Thoracic aorta (tissue), 2 donors: ENCODE measurements at regions not wholly inside any gene's neighbourhood (a gene's known extent, or its start where the extent isn't known, plus 50 kb on each side); places are given as distances from the start of the nearest gene placed in this dataset.

ENCODE experiments used
- ATAC-seq: fragments of 150-250 bp; one replicate; pipeline ENCODE4 v1.8.0; 2017; ENCODE audit warnings: low read depth; ENCODE audit not compliant: insufficient number of reproducible peaks, low FRiP score
- DNase-seq: peaks from one replicate; pipeline ENCODE4 v3.0.0-alpha.2; 2020; ENCODE audit warnings: low spot score
- H3K27ac ChIP-seq, 2 donors: fragments of 200-600 bp; sonication (generic); 1 replicate in 1 of 2; 2 replicates in 1 of 2; pipeline ENCODE4 v1.5.1; 2016; ENCODE audit warnings: mild to moderate bottlenecking in 2 of 2, moderate library complexity in 2 of 2
- H3K27me3 ChIP-seq: fragments of 200-600 bp; sonication (generic); replicated peaks from 2 replicates; pipeline ENCODE4 v1.6.0; 2016; ENCODE audit warnings: mild to moderate bottlenecking; ENCODE audit not compliant: insufficient read depth
- H3K36me3 ChIP-seq: fragments of 200-600 bp; sonication (generic); one replicate; pipeline ENCODE4 v1.5.1; 2016
- H3K4me1 ChIP-seq, 2 donors: fragments of 200-600 bp; sonication (generic); 1 replicate in 1 of 2; 2 replicates in 1 of 2; pipeline versions ENCODE4 v1.5.1 to v1.6.0; 2016; ENCODE audit warnings: low read depth in 2 of 2, mild to moderate bottlenecking in 1 of 2; ENCODE audit not compliant: control insufficient read depth in 1 of 2
- H3K4me3 ChIP-seq: fragments of 200-600 bp; sonication (generic); 2 replicates; pipeline ENCODE4 v1.5.1; 2016; ENCODE audit warnings: mild to moderate bottlenecking
- H3K9me3 ChIP-seq: fragments of 200-600 bp; sonication (generic); 2 replicates; pipeline ENCODE4 v1.5.1; 2016
- CTCF ChIP-seq: fragments of 200-600 bp; sonication (generic); IDR thresholded peaks from one replicate; pipeline ENCODE4 v1.5.1; 2019; ENCODE audit warnings: antibody characterized with exemption

- Histone ChIP-seq H3K9me3 (no peaks in the 10 kb centered on the region), H3K27ac (no peak overlapping the region), H3K4me1 (no peaks in the 10 kb centered on the region), H3K4me3 (no peak overlapping the region), H3K36me3 (no peaks in the 10 kb centered on the region), H3K27me3 (no peaks in the 10 kb centered on the region)
- DNase-seq: no peak
- no peak for TF ChIP-seq CTCF
- no peak for ATAC-seq
Observed at GRCh38 chr11:70677232-70677916, 279.0 kb downstream of the CTTN start.

GRCh38 chr11:70678931-70679900 is 280.9 kb downstream of the CTTN start:
- Histone ChIP-seq H3K27me3 (no peaks in the 10 kb centered on the region), H3K27ac (no peak overlapping the region), H3K4me1 (no peaks in the 10 kb centered on the region), H3K36me3 (no peaks in the 10 kb centered on the region), H3K9me3 (no peaks in the 10 kb centered on the region), H3K4me3 (no peak overlapping the region)
- DNase-seq (no peak), ATAC-seq (no peak)
- TF ChIP-seq CTCF: no peak

GRCh38 chr11:70680781-70681281 is 282.5 kb downstream of the CTTN start:
- no peaks in the 10 kb centered on the region for H3K27me3 ChIP-seq
- ATAC-seq (no peak), DNase-seq (no peak)
- no peaks in the 10 kb centered on the region for H3K9me3 ChIP-seq
- H3K4me3 ChIP-seq: no peak overlapping the region
- no peak for TF ChIP-seq CTCF
- no peaks in the 10 kb centered on the region for H3K36me3 ChIP-seq
- no peaks in the 10 kb centered on the region for H3K4me1 ChIP-seq
- H3K27ac ChIP-seq: no peak overlapping the region

GRCh38 chr11:70682056-70682455 is 283.7 kb downstream of the CTTN start:
- Histone ChIP-seq H3K4me3 (no peak overlapping the region), H3K9me3 (no peaks in the 10 kb centered on the region), H3K36me3 (no peaks in the 10 kb centered on the region), H3K4me1 (no peaks in the 10 kb centered on the region), H3K27ac (no peak overlapping the region), H3K27me3 (no peaks in the 10 kb centered on the region)
- DNase-seq (no peak), ATAC-seq (no peak)
- TF ChIP-seq CTCF: no peak

- H3K9me3 ChIP-seq: no peaks in the 10 kb centered on the region
- H3K4me3 ChIP-seq: no peak overlapping the region
- TF ChIP-seq CTCF: no peak
- H3K36me3 ChIP-seq: no peaks in the 10 kb centered on the region
- H3K4me1 ChIP-seq: no peaks in the 10 kb centered on the region
- no peak overlapping the region for H3K27ac ChIP-seq
- DNase-seq: no peak
- no peaks in the 10 kb centered on the region for H3K27me3 ChIP-seq
- ATAC-seq: no peak
Observed at GRCh38 chr11:70682760-70683159, 284.4 kb downstream of the CTTN start.
